Endothelial cell of umbilical vein (primary cell): ENCODE measurements at regions not wholly inside any gene's neighbourhood (a gene's known extent, or its start where the extent isn't known, plus 50 kb on each side); places are given as distances from the start of the nearest gene placed in this dataset.

Source experiments
- BruUV-seq: library from RNA; stranded (reverse); fragments of 400-500 nt; replicated peaks from 2 replicates; lab custom pipeline; 2021; lab: Mats Ljungman, UMichigan
- CTCF ChIA-PET: fragments of 300-600, 350-600 bp; sonication (Branson Sonifier 250); formaldehyde crosslinking; loops from one replicate; lab custom pipeline; 2021; ENCODE audit warnings: antibody characterized with exemption, inconsistent platforms; lab: Charles Lee
- POLR2A ChIA-PET: fragments of 300-600, 350-600 bp; sonication (Branson Sonifier 250); formaldehyde crosslinking; loops from one replicate; lab custom pipeline; 2021; ENCODE audit warnings: antibody characterized with exemption, inconsistent platforms; lab: Charles Lee
- DNase-seq: peaks from one replicate; pipeline ENCODE4 v3.0.0-alpha.2; 2011; ENCODE audit warnings: low read depth, low spot score
- FAIRE-seq: peaks from 2 replicates; lab custom pipeline; 2011; peaks lifted over from hg19 to GRCh38; lab: Jason Lieb, UNC
- H2AFZ ChIP-seq: 2 replicates; pipeline ENCODE4 v1.6.0; 2012; ENCODE audit warnings: low read depth, low read length, control low read depth, inconsistent platforms
- H3K27ac ChIP-seq: 2 replicates; pipeline ENCODE4 v1.5.1; 2011; ENCODE audit warnings: low read depth, mild to moderate bottlenecking, control low read depth, low read length, moderate library complexity; ENCODE audit not compliant: insufficient read depth
- H3K27me3 ChIP-seq, 2 experiments: 2 replicates each; pipeline versions ENCODE4 v1.6.0 to v1.6.1; 2011; ENCODE audit warnings: low read length in 2 of 2, mixed read lengths in 1 of 2; ENCODE audit not compliant: control insufficient read depth in 2 of 2, insufficient read depth in 2 of 2
- H3K36me3 ChIP-seq, 2 experiments: 2 replicates in 1 of 2; 3 replicates in 1 of 2; pipeline ENCODE4 v1.5.1; 2011; ENCODE audit warnings: low read length in 2 of 2, mild to moderate bottlenecking in 1 of 2, moderate library complexity in 1 of 2; ENCODE audit not compliant: control insufficient read depth in 2 of 2, insufficient read depth in 2 of 2; ENCODE audit errors: extremely low read depth in 1 of 2
- H3K4me1 ChIP-seq: 3 replicates; pipeline ENCODE4 v1.5.1; 2011; ENCODE audit warnings: mild to moderate bottlenecking, low read length; ENCODE audit not compliant: control insufficient read depth, insufficient read depth; ENCODE audit errors: extremely low read depth
- H3K4me2 ChIP-seq: 2 replicates; pipeline ENCODE4 v1.6.1; 2011; ENCODE audit warnings: low read length, control low read depth, mixed read lengths; ENCODE audit not compliant: insufficient read depth
- H3K4me3 ChIP-seq, 3 experiments: fragments of 200-600 bp in 1 of 3; sonication (generic), shearing (Covaris generic) in 1 of 3; replicated peaks in 1 of 3; 2 replicates each; pipeline ENCODE4 v1.5.1; 2011 to 2016; ENCODE audit warnings: control low read depth in 3 of 3, low read length in 3 of 3, mild to moderate bottlenecking in 2 of 3, inconsistent platforms in 1 of 3, low read depth in 1 of 3, moderate library complexity in 1 of 3; ENCODE audit not compliant: insufficient read depth in 1 of 3
- H3K79me2 ChIP-seq: 2 replicates; pipeline ENCODE4 v1.6.0; 2012; ENCODE audit warnings: low read length, inconsistent platforms; ENCODE audit not compliant: control insufficient read depth, insufficient read depth
- H3K9ac ChIP-seq: replicated peaks from 2 replicates; pipeline ENCODE3; 2011; ENCODE audit warnings: low read length, control low read depth; ENCODE audit not compliant: insufficient read depth; ENCODE audit errors: extremely low read depth
- H3K9me1 ChIP-seq: replicated peaks from 3 replicates; pipeline ENCODE4 v1.6.0; 2011; ENCODE audit warnings: mild to moderate bottlenecking, low read length; ENCODE audit not compliant: control insufficient read depth, insufficient read depth; ENCODE audit errors: extremely low read depth
- H3K9me3 ChIP-seq: replicated peaks from 2 replicates; pipeline ENCODE4 v1.5.1; 2012; ENCODE audit warnings: low read length, inconsistent platforms; ENCODE audit not compliant: control insufficient read depth, insufficient read depth
- H4K20me1 ChIP-seq: replicated peaks from 2 replicates; pipeline ENCODE3; 2011; ENCODE audit warnings: mild to moderate bottlenecking, low read length; ENCODE audit not compliant: control insufficient read depth, insufficient read depth; ENCODE audit errors: extremely low read depth
- CTCF ChIP-seq, 2 donors: IDR thresholded peaks; 1 replicate in 1 of 2; 2 replicates in 1 of 2; pipeline ENCODE4 v1.5.1; 2011; ENCODE audit warnings: low read length in 2 of 2, mild to moderate bottlenecking in 2 of 2, moderate library complexity in 2 of 2, control low read depth in 1 of 2, inconsistent platforms in 1 of 2, low read depth in 1 of 2; ENCODE audit not compliant: insufficient read depth in 1 of 2; ENCODE audit errors: extremely low read depth in 1 of 2
- GATA2 ChIP-seq: IDR thresholded peaks from 2 replicates; pipeline ENCODE4 v1.7.0; 2011; ENCODE audit warnings: low read depth, mild to moderate bottlenecking, moderate library complexity, mixed read lengths, low read length; ENCODE audit not compliant: insufficient read length, insufficient read depth
- JUN ChIP-seq: IDR thresholded peaks from 2 replicates; pipeline ENCODE4 v1.6.1; 2011; ENCODE audit warnings: borderline replicate concordance, low read depth; ENCODE audit not compliant: insufficient read length, insufficient read depth
- dilution Hi-C: fragments of 300-500 bp; cut with MboI; formaldehyde crosslinking; loops from one replicate; pipeline ENCODE4 v1.15.0; 2019; ENCODE audit warnings: low sequenced_read_pairs; ENCODE audit not compliant: extremely low pct_ligation_motif_present
- intact Hi-C: fragments of 100-400 bp; cut with micrococcal nuclease; formaldehyde crosslinking; loops from one replicate; pipeline ENCODE4 v1.10.0; 2022
- TF ChIP-seq, protein P1 (sequence below): IDR thresholded peaks from 2 replicates; pipeline ENCODE4 v1.6.1; 2011; ENCODE audit not compliant: insufficient read depth, insufficient read length

GRCh38 chr12:40172879-40173278 is 51.9 kb upstream of the LRRK2 start:
- Histone ChIP-seq H3K4me1 (no peaks in the 10 kb centered on the region), H3K27ac (no peak overlapping the region), H3K9me3 (no peaks in the 10 kb centered on the region), H3K27me3 (no peaks in the 10 kb centered on the region), H4K20me1 (no peaks in the 10 kb centered on the region), H2AFZ (no peak overlapping the region), H3K36me3 (no peaks in the 10 kb centered on the region), H3K4me2 (no peak overlapping the region), H3K4me3 (no peak overlapping the region), H3K9me1 (no peaks in the 10 kb centered on the region), H3K9ac (no peak overlapping the region), H3K79me2 (no peaks in the 10 kb centered on the region)
- dilution Hi-C loops, result no loop called here
- DNase-seq (no peak), FAIRE-seq (no peak)
- TF ChIP-seq JUN, result no peak
- ChIA-PET CTCF (no interaction called here), POLR2A (no interaction called here)
- intact Hi-C loops, result no loop called here
- no TSS peak for BruUV-seq

- H3K27ac ChIP-seq, result no peak overlapping the region
- DNase-seq, result no peak
- CTCF ChIA-PET, result no interaction called here
Observed at GRCh38 chr12:40171501-40171900, 53.3 kb upstream of the LRRK2 start.

More at GRCh38 chr12:40171501-40171900, 53.3 kb upstream of the LRRK2 start:
- POLR2A ChIA-PET, result no interaction called here
- H3K9ac ChIP-seq, result no peak overlapping the region
- H3K79me2 ChIP-seq, result no peaks in the 10 kb centered on the region
- no peak for FAIRE-seq
- no peak overlapping the region for H3K4me2 ChIP-seq
- no peaks in the 10 kb centered on the region for H3K9me1 ChIP-seq
- no peaks in the 10 kb centered on the region for H3K4me1 ChIP-seq
- no peak overlapping the region for H3K4me3 ChIP-seq
- TF ChIP-seq GATA2 (no peak), CTCF (IDR thresholded peaks at IDR 0.05; ENCODE audit: extremely low read depth in 1 of 2, insufficient read depth in 1 of 2, low read depth in 1 of 2, low read length in 2 of 2) (no peak)
- TF ChIP-seq, protein P1, sequence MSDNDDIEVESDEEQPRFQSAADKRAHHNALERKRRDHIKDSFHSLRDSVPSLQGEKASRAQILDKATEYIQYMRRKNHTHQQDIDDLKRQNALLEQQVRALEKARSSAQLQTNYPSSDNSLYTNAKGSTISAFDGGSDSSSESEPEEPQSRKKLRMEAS, result no peak
- no TSS peak for BruUV-seq
- dilution Hi-C loops, result no loop called here
- H2AFZ ChIP-seq, result no peak overlapping the region
- H3K9me3 ChIP-seq, result no peaks in the 10 kb centered on the region
- H3K36me3 ChIP-seq, result no peaks in the 10 kb centered on the region
- intact Hi-C loops, result no loop called here
- no peaks in the 10 kb centered on the region for H3K27me3 ChIP-seq
- no peaks in the 10 kb centered on the region for H4K20me1 ChIP-seq
